Prostate gland (tissue), 2 donors: ENCODE measurements at regions not wholly inside any gene's neighbourhood (a gene's known extent, or its start where the extent isn't known, plus 50 kb on each side); places are given as distances from the start of the nearest gene placed in this dataset.

Experiments used
- CTCF ChIP-seq, 4 experiments: fragments of 200-600 bp in 2 of 4; fragments of 450-650 bp in 2 of 4; sonication (generic) in 2 of 4; IDR thresholded peaks; 1 replicate in 3 of 4; 2 replicates in 1 of 4; pipeline ENCODE4 v1.5.1; 2016 to 2019; ENCODE audit warnings: antibody characterized with exemption in 4 of 4, mild to moderate bottlenecking in 2 of 4, moderate library complexity in 2 of 4
- POLR2A ChIP-seq: fragments of 450-650 bp; IDR thresholded peaks from one replicate; pipeline ENCODE4 v1.6.1; 2016; ENCODE audit warnings: antibody characterized with exemption, mild to moderate bottlenecking

- TF ChIP-seq POLR2A (no peak), CTCF (IDR thresholded peaks at IDR 0.05) (no peak)
These were observed 85.2 kb downstream of the GLI2 start for GRCh38 chr2:120820953-120821279.
